ENCODE measurements at regions not wholly inside any gene's neighbourhood (a gene's known extent, or its start where the extent isn't known, plus 50 kb on each side); places are given as distances from the start of the nearest gene placed in this dataset.

DNA sequence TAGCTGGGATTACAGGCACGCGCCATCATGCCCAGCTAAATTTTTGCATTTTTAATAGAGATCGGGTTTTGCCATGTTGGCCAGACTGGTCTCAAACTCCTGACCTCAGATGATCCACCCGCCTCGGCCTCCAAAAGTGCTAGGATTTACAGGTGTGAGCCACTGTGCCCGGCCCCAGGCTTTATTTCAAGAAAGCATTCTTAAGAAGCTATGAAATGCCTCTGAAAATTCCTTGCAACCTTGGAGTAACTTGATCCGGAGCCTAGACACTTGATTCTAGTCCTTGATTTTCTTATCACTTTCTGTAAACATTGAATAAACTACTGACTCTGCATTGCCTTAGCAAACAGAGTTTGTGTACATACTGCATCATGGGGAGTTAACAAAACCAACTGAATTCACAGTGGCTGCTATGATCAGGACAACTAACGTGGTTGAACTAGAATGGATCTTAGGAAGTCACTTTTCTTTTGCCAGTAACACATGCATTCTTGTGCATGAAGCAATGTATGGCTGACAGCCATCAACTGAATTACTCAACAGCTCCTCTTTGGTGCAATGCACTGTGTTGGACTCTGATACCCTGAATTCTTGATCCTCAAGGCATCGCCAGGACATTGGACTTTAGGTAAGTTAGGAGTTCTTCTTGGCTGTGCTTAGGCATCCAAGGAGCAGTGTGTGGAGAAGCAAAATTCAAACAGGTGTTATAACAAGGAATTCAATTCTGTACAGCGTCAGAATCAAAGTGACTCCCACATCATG, 102.8 kb upstream of the TMEM170B start:
- TF ChIP-seq, protein P1, sequence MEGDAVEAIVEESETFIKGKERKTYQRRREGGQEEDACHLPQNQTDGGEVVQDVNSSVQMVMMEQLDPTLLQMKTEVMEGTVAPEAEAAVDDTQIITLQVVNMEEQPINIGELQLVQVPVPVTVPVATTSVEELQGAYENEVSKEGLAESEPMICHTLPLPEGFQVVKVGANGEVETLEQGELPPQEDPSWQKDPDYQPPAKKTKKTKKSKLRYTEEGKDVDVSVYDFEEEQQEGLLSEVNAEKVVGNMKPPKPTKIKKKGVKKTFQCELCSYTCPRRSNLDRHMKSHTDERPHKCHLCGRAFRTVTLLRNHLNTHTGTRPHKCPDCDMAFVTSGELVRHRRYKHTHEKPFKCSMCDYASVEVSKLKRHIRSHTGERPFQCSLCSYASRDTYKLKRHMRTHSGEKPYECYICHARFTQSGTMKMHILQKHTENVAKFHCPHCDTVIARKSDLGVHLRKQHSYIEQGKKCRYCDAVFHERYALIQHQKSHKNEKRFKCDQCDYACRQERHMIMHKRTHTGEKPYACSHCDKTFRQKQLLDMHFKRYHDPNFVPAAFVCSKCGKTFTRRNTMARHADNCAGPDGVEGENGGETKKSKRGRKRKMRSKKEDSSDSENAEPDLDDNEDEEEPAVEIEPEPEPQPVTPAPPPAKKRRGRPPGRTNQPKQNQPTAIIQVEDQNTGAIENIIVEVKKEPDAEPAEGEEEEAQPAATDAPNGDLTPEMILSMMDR (IDR thresholded peaks at IDR 0.05; ENCODE audit: borderline replicate concordance, extremely low read depth, low read length, poor library complexity, severe bottlenecking): no peak
- TF ChIP-seq EZH2 (IDR thresholded peaks at IDR 0.05; ENCODE audit: borderline replicate concordance, low read depth, low read length, severe bottlenecking): no peak
